HCT116 (cell line): ENCODE measurements at regions not wholly inside any gene's neighbourhood (a gene's known extent, or its start where the extent isn't known, plus 50 kb on each side); places are given as distances from the start of the nearest gene placed in this dataset.

Source experiments
- ATAC-seq: fragments of 200-7000 bp; cut with Tn5 transposase; 2 replicates; pipeline ENCODE4 v1.9.1; 2020; ENCODE audit warnings: mild to moderate bottlenecking, moderate library complexity
- BruUV-seq: library from RNA; stranded (reverse); fragments of 400-500 nt; replicated peaks from 2 replicates; lab custom pipeline; 2021; lab: Mats Ljungman, UMichigan
- CTCF ChIA-PET: fragments of 300-600 bp; sonication (Branson Sonifier 250); formaldehyde crosslinking; loops from one replicate; lab custom pipeline; 2021; ENCODE audit warnings: antibody characterized with exemption; lab: Charles Lee
- POLR2A ChIA-PET: fragments of 300-600, 350-600 bp; sonication (Branson Sonifier 250); formaldehyde crosslinking; loops from one replicate; lab custom pipeline; 2021; ENCODE audit warnings: antibody characterized with exemption; lab: Charles Lee
- RAD21 ChIA-PET, 2 experiments: fragments of 300-600 bp; sonication (Branson Sonifier 250); formaldehyde crosslinking; loops; one replicate each; lab custom pipeline; 2023; ENCODE audit warnings: low total read pairs in 2 of 2; ENCODE audit not compliant: uncharacterized antibody in 2 of 2, unreplicated experiment in 2 of 2, low non-redundant PET in 1 of 2; lab: Charles Lee
- DNase-seq: peaks from one replicate; pipeline ENCODE4 v3.0.0-alpha.2; 2010; ENCODE audit warnings: low read depth, low spot score
- H2AFZ ChIP-seq: fragments of 200-600 bp; shearing (Covaris generic), sonication (generic); 2 replicates; pipeline ENCODE4 v1.6.1; 2017; ENCODE audit warnings: low read depth, mixed run types, mixed read lengths, antibody characterized with exemption, low read length; ENCODE audit not compliant: poor library complexity, severe bottlenecking
- H3K27ac ChIP-seq: 2 replicates; pipeline ENCODE4 v1.5.1; 2012; ENCODE audit warnings: low read depth, low read length
- H3K27me3 ChIP-seq: fragments of 200-600 bp; sonication (generic); 2 replicates; pipeline ENCODE4 v1.6.1; 2016; ENCODE audit warnings: mixed run types, low read length, mixed read lengths; ENCODE audit not compliant: insufficient read depth
- H3K36me3 ChIP-seq, 2 experiments: fragments of 200-500 bp in 1 of 2; fragments of 200-600 bp in 1 of 2; sonication (Bioruptor generic) in 1 of 2; sonication (generic) in 1 of 2; 2 replicates each; pipeline versions ENCODE4 v1.5.1 to v1.6.1; 2014 to 2016; ENCODE audit warnings: low read length in 2 of 2, inconsistent platforms in 1 of 2, mixed read lengths in 1 of 2, mixed run types in 1 of 2; ENCODE audit not compliant: insufficient read depth in 2 of 2, control insufficient read depth in 1 of 2
- H3K4me1 ChIP-seq, 2 experiments: fragments of 200-600 bp in 1 of 2; sonication (generic) in 1 of 2; 2 replicates each; pipeline versions ENCODE4 v1.5.1 to v1.6.1; 2012 to 2017; ENCODE audit warnings: low read length in 2 of 2, inconsistent platforms in 1 of 2, mild to moderate bottlenecking in 1 of 2, mixed read lengths in 1 of 2, mixed run types in 1 of 2, moderate library complexity in 1 of 2; ENCODE audit not compliant: insufficient read depth in 2 of 2, control insufficient read depth in 1 of 2
- H3K4me2 ChIP-seq: fragments of 200-600 bp; sonication (generic); 2 replicates; pipeline ENCODE4 v1.6.1; 2017; ENCODE audit warnings: mixed run types, low read length, mixed read lengths
- H3K4me3 ChIP-seq, 2 experiments: fragments of 200-600 bp in 1 of 2; sonication (generic) in 1 of 2; replicated peaks in 1 of 2; 2 replicates each; pipeline ENCODE4 v1.5.1; 2011 to 2016; ENCODE audit warnings: low read length in 2 of 2, control low read depth in 1 of 2, low read depth in 1 of 2, mild to moderate bottlenecking in 1 of 2, mixed read lengths in 1 of 2, mixed run types in 1 of 2
- H3K79me2 ChIP-seq: fragments of 200-600 bp; sonication (generic); 2 replicates; pipeline ENCODE4 v1.6.1; 2017; ENCODE audit warnings: mild to moderate bottlenecking, mixed run types, low read length, moderate library complexity, mixed read lengths; ENCODE audit not compliant: insufficient read depth
- H3K9ac ChIP-seq: fragments of 200-600 bp; sonication (generic); 2 replicates; pipeline ENCODE4 v1.6.1; 2016; ENCODE audit warnings: low read length, mixed read lengths
- H3K9me2 ChIP-seq: fragments of 200-600 bp; sonication (generic), shearing (Covaris generic); 2 replicates; pipeline ENCODE4 v1.6.1; 2017; ENCODE audit warnings: mixed run types, mild to moderate bottlenecking, moderate library complexity; ENCODE audit not compliant: insufficient read depth
- H3K9me3 ChIP-seq, 2 experiments: fragments of 200-500 bp in 1 of 2; fragments of 200-600 bp in 1 of 2; sonication (Bioruptor generic) in 1 of 2; sonication (generic) in 1 of 2; 2 replicates each; pipeline ENCODE4 v1.6.1; 2014 to 2017; ENCODE audit warnings: low read length in 2 of 2, mixed read lengths in 2 of 2, inconsistent platforms in 1 of 2, low read depth in 1 of 2, mild to moderate bottlenecking in 1 of 2, mixed run types in 1 of 2, moderate library complexity in 1 of 2; ENCODE audit not compliant: control insufficient read depth in 1 of 2, insufficient read depth in 1 of 2
- H4K20me1 ChIP-seq: fragments of 200-600 bp; sonication (generic), shearing (Covaris generic); 2 replicates; pipeline ENCODE4 v1.6.1; 2017; ENCODE audit warnings: mixed run types, mild to moderate bottlenecking, moderate library complexity; ENCODE audit not compliant: insufficient read depth
- ATF3 ChIP-seq: IDR thresholded peaks from 2 replicates; pipeline ENCODE4 v1.6.1; 2012
- CBX3 ChIP-seq: IDR thresholded peaks from 2 replicates; pipeline ENCODE4 v1.6.1; 2012; ENCODE audit warnings: low read depth
- EGR1 ChIP-seq: IDR thresholded peaks from 2 replicates; pipeline ENCODE4 v1.6.1; 2012; ENCODE audit warnings: low read depth
- ELF1 ChIP-seq: IDR thresholded peaks from 2 replicates; pipeline ENCODE4 v1.6.1; 2012; ENCODE audit warnings: low read depth, borderline replicate concordance
- EZH2phosphoT487 ChIP-seq: fragments of 200-600 bp; IDR thresholded peaks from 2 replicates; pipeline ENCODE4 v1.6.1; 2018; ENCODE audit warnings: antibody characterized with exemption, borderline replicate concordance
- FOSL1 ChIP-seq: IDR thresholded peaks from 2 replicates; pipeline ENCODE4 v1.6.1; 2012; ENCODE audit warnings: low read depth
- POLR2AphosphoS5 ChIP-seq: IDR thresholded peaks from 2 replicates; pipeline ENCODE4 v1.6.1; 2011; ENCODE audit warnings: mild to moderate bottlenecking, low read depth, low read length, moderate library complexity
- RAD21 ChIP-seq: IDR thresholded peaks from 2 replicates; pipeline ENCODE4 v1.6.1; 2012; ENCODE audit warnings: low read depth, mild to moderate bottlenecking
- SIN3A ChIP-seq: IDR thresholded peaks from 2 replicates; pipeline ENCODE4 v1.6.1; 2012; ENCODE audit warnings: low read depth
- SRF ChIP-seq: IDR thresholded peaks from 2 replicates; pipeline ENCODE4 v1.6.1; 2012; ENCODE audit warnings: low read depth
- ZFX ChIP-seq: fragments of 450-650 bp; IDR thresholded peaks from 2 replicates; pipeline ENCODE4 v1.6.1; 2017
- intact Hi-C: fragments of 100-400 bp; cut with micrococcal nuclease; formaldehyde crosslinking; loops from 2 replicates; pipeline ENCODE4 v1.10.0; 2022
- TF ChIP-seq, protein P1 (sequence below), 3 experiments: fragments of 200-600 bp in 1 of 3; sonication (generic) in 1 of 3; IDR thresholded peaks in 2 of 3; conservative IDR thresholded peaks in 1 of 3; 2 replicates each; pipeline ENCODE4 v1.5.1; 2012 to 2017; ENCODE audit warnings: low read depth in 2 of 3, low read length in 2 of 3, antibody characterized with exemption in 1 of 3, borderline replicate concordance in 1 of 3, control low read depth in 1 of 3, mild to moderate bottlenecking in 1 of 3, mixed read lengths in 1 of 3, mixed run types in 1 of 3, moderate library complexity in 1 of 3; ENCODE audit not compliant: insufficient read depth in 1 of 3

GRCh38 chr1:56225964-56226815 is 353.2 kb downstream of the PLPP3 start:
- Histone ChIP-seq H3K9me2 (no peaks in the 10 kb centered on the region), H3K4me3 (no peak overlapping the region), H3K27me3 (no peaks in the 10 kb centered on the region), H3K4me1 (no peaks in the 10 kb centered on the region), H4K20me1 (no peaks in the 10 kb centered on the region), H2AFZ (no peak overlapping the region), H3K9me3 (no peaks in the 10 kb centered on the region), H3K27ac (no peak overlapping the region), H3K79me2 (no peaks in the 10 kb centered on the region), H3K36me3 (no peaks in the 10 kb centered on the region), H3K9ac (no peak overlapping the region), H3K4me2 (no peak overlapping the region)
- ChIA-PET CTCF (no interaction called here), POLR2A (no interaction called here), RAD21 (no interaction called here)
- intact Hi-C loops: no loop called here
- ATAC-seq (no peak), DNase-seq (no peak)
- BruUV-seq: no TSS peak
- TF ChIP-seq ELF1 (no peak), SRF (no peak), SIN3A (no peak), CBX3 (no peak), FOSL1 (no peak), EZH2phosphoT487 (no peak), ZFX (no peak)

DNA sequence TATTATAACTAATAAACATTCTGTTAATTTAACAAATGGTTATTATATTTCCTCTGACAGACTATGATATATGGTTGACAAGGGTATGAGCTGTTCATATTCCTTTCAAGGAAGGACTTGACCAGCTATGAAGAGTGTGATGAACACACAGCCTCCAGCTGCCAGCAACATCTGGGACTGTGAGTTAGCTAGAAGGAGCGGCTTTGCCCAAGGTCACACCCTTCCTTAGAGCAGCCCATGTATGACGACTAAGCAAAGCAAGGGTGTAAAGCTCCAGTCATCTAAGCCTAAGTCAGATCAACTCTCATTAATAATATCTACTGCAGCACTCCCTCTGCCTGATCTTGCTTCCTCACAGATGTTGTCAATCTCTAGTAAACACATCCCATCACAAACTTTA is 355.4 kb downstream of the PLPP3 start:
- Histone ChIP-seq H2AFZ (no peak overlapping the region), H3K36me3 (no peaks in the 10 kb centered on the region), H3K9ac (no peak overlapping the region), H3K9me2 (no peaks in the 10 kb centered on the region), H3K79me2 (no peaks in the 10 kb centered on the region), H4K20me1 (no peaks in the 10 kb centered on the region), H3K27ac (no peak overlapping the region), H3K4me1 (no peaks in the 10 kb centered on the region), H3K9me3 (no peaks in the 10 kb centered on the region), H3K4me3 (no peak overlapping the region), H3K4me2 (no peak overlapping the region), H3K27me3 (no peaks in the 10 kb centered on the region)
- no TSS peak for BruUV-seq
- no peak for ATAC-seq
- ChIA-PET CTCF (no interaction called here), POLR2A (no interaction called here), RAD21 (no interaction called here)
- TF ChIP-seq RAD21: no peak
- no peak for TF ChIP-seq CBX3
- no peak for TF ChIP-seq ATF3
- TF ChIP-seq EZH2phosphoT487: no peak
- no peak for TF ChIP-seq POLR2AphosphoS5
- no peak for TF ChIP-seq SRF
- TF ChIP-seq EGR1: no peak
- no peak for TF ChIP-seq ZFX
- TF ChIP-seq, protein P1, sequence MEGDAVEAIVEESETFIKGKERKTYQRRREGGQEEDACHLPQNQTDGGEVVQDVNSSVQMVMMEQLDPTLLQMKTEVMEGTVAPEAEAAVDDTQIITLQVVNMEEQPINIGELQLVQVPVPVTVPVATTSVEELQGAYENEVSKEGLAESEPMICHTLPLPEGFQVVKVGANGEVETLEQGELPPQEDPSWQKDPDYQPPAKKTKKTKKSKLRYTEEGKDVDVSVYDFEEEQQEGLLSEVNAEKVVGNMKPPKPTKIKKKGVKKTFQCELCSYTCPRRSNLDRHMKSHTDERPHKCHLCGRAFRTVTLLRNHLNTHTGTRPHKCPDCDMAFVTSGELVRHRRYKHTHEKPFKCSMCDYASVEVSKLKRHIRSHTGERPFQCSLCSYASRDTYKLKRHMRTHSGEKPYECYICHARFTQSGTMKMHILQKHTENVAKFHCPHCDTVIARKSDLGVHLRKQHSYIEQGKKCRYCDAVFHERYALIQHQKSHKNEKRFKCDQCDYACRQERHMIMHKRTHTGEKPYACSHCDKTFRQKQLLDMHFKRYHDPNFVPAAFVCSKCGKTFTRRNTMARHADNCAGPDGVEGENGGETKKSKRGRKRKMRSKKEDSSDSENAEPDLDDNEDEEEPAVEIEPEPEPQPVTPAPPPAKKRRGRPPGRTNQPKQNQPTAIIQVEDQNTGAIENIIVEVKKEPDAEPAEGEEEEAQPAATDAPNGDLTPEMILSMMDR (IDR thresholded peaks at IDR 0.05 in 2 of 3, conservative IDR thresholded peaks at IDR 0.05 in 1 of 3; ENCODE audit: borderline replicate concordance in 1 of 3, insufficient read depth in 1 of 3, low read depth in 2 of 3, low read length in 2 of 3): no peak
- no peak for TF ChIP-seq FOSL1
- intact Hi-C loops: no loop called here
- no peak for DNase-seq
